ENCODE measurements at regions not wholly inside any gene's neighbourhood (a gene's known extent, or its start where the extent isn't known, plus 50 kb on each side); places are given as distances from the start of the nearest gene placed in this dataset.

DNA sequence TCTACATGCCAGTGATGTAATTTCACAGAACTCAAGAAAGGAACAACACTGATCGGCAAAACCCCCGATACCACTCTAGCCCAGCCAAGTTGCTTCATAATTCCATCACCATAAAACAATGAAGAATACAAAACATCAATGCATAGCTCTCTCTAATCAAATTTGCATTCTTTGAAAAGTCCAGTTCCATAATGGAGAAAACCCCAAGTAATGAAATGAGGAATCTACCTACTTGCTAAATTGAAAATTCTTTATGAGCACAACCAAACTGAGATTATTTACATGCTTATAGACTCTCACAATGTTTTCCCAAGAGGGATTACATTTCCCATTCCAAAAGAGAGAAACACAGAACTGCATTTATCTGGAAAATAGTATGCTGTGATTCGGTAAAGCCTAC is 186.5 kb downstream of the NR4A2 start:
- intact Hi-C loops (cut with micrococcal nuclease; ENCODE audit: unreplicated experiment): no loop called here
- Histone ChIP-seq H3K4me1 (no peaks in the 10 kb centered on the region), H3K4me3 (ENCODE audit: low read depth, low read length) (no peak overlapping the region), H3K9me3 (no peaks in the 10 kb centered on the region), H3K27me3 (replicated peaks; ENCODE audit: control insufficient read depth, insufficient read depth, low read length) (no peaks in the 10 kb centered on the region), H3K36me3 (ENCODE audit: control insufficient read depth, insufficient read depth, low read length) (no peaks in the 10 kb centered on the region)
- TF ChIP-seq, protein P1, sequence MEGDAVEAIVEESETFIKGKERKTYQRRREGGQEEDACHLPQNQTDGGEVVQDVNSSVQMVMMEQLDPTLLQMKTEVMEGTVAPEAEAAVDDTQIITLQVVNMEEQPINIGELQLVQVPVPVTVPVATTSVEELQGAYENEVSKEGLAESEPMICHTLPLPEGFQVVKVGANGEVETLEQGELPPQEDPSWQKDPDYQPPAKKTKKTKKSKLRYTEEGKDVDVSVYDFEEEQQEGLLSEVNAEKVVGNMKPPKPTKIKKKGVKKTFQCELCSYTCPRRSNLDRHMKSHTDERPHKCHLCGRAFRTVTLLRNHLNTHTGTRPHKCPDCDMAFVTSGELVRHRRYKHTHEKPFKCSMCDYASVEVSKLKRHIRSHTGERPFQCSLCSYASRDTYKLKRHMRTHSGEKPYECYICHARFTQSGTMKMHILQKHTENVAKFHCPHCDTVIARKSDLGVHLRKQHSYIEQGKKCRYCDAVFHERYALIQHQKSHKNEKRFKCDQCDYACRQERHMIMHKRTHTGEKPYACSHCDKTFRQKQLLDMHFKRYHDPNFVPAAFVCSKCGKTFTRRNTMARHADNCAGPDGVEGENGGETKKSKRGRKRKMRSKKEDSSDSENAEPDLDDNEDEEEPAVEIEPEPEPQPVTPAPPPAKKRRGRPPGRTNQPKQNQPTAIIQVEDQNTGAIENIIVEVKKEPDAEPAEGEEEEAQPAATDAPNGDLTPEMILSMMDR (IDR thresholded peaks at IDR 0.05; ENCODE audit: insufficient read depth in 1 of 2, low read depth in 1 of 2, low read length in 1 of 2, severe bottlenecking in 1 of 2, unreplicated experiment in 1 of 2): no peak
- H3K9me3 Mint-ChIP-seq (ENCODE audit: unreplicated experiment): no peaks in the 10 kb centered on the region
- H3K27me3 Mint-ChIP-seq (ENCODE audit: insufficient read depth, unreplicated experiment): no peaks in the 10 kb centered on the region
- POLR2A ChIA-PET: no interaction called here
- H3K36me3 Mint-ChIP-seq (ENCODE audit: insufficient read depth, unreplicated experiment): no peaks in the 10 kb centered on the region
- CTCF ChIA-PET: no interaction called here
- H3K4me3 Mint-ChIP-seq (ENCODE audit: unreplicated experiment): no peak overlapping the region
- BruUV-seq (replicated peaks): no TSS peak
- no peak overlapping the region for H3K27ac Mint-ChIP-seq (ENCODE audit: unreplicated experiment)
- no peaks in the 10 kb centered on the region for H3K4me1 Mint-ChIP-seq (ENCODE audit: low read depth, unreplicated experiment)
- DNase-seq: no peak

DNA sequence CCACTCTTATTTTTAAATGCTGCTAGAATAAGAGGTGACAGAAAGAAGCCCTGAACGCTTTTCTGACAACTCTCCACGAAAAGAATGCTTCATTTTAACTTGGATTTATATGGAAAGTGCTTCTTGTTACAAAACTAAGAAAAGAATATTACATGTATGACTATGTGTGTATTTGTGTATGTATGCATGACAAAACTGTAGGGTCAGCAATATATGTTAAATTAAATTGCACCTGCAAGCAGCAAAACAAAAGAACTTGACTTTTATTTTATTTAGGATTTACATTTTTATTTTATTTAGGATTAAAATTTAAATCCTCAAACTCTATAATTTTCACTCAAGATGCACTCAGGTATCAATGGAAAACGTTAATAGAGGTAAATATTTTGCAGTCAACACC is 187.1 kb downstream of the NR4A2 start:
- Histone ChIP-seq H3K27me3 (replicated peaks; ENCODE audit: control insufficient read depth, insufficient read depth, low read length) (no peaks in the 10 kb centered on the region), H3K36me3 (ENCODE audit: control insufficient read depth, insufficient read depth, low read length) (no peaks in the 10 kb centered on the region), H3K9me3 (no peaks in the 10 kb centered on the region), H3K4me3 (ENCODE audit: low read depth, low read length) (no peak overlapping the region), H3K4me1 (no peaks in the 10 kb centered on the region)
- Mint-ChIP-seq H3K27me3 (ENCODE audit: insufficient read depth, unreplicated experiment) (no peaks in the 10 kb centered on the region), H3K36me3 (ENCODE audit: insufficient read depth, unreplicated experiment) (no peaks in the 10 kb centered on the region), H3K4me1 (ENCODE audit: low read depth, unreplicated experiment) (no peaks in the 10 kb centered on the region), H3K27ac (ENCODE audit: unreplicated experiment) (no peak overlapping the region), H3K9me3 (ENCODE audit: unreplicated experiment) (no peaks in the 10 kb centered on the region), H3K4me3 (ENCODE audit: unreplicated experiment) (no peak overlapping the region)
- no TSS peak for BruUV-seq (replicated peaks)
- intact Hi-C loops (cut with micrococcal nuclease; ENCODE audit: unreplicated experiment): no loop called here
- DNase-seq: no peak
- TF ChIP-seq, protein P1 (IDR thresholded peaks at IDR 0.05; ENCODE audit: insufficient read depth in 1 of 2, low read depth in 1 of 2, low read length in 1 of 2, severe bottlenecking in 1 of 2, unreplicated experiment in 1 of 2): no peak
- ChIA-PET CTCF (no interaction called here), POLR2A (no interaction called here)

DNA sequence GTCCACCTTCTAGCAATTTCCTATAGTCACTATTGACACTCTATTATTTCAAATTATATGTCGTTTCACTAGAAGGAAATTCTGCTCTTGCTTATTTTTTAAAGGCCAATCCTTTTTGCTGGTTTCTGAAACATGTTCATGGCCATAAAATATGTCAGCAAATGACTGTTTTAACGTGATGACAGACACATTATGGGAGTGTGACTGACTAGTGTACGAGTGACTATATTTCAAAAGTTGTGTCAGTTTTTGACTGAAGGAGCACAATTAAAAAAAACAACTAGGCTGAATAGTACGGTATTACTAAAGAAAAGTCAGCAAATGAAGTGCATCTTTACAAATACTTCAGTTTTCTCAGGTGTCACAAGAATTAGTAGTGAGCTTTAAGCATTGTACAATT is 196.0 kb downstream of the NR4A2 start:
- Histone ChIP-seq H3K36me3 (ENCODE audit: control insufficient read depth, insufficient read depth, low read length) (no peaks in the 10 kb centered on the region), H3K9me3 (no peaks in the 10 kb centered on the region), H3K27me3 (replicated peaks; ENCODE audit: control insufficient read depth, insufficient read depth, low read length) (no peaks in the 10 kb centered on the region), H3K4me3 (ENCODE audit: low read depth, low read length) (no peak overlapping the region), H3K4me1 (no peaks in the 10 kb centered on the region)
- TF ChIP-seq, protein P1 (IDR thresholded peaks at IDR 0.05; ENCODE audit: insufficient read depth in 1 of 2, low read depth in 1 of 2, low read length in 1 of 2, severe bottlenecking in 1 of 2, unreplicated experiment in 1 of 2): no peak
- Mint-ChIP-seq H3K36me3 (ENCODE audit: insufficient read depth, unreplicated experiment) (no peaks in the 10 kb centered on the region), H3K4me1 (ENCODE audit: low read depth, unreplicated experiment) (no peaks in the 10 kb centered on the region), H3K27ac (ENCODE audit: unreplicated experiment) (no peak overlapping the region), H3K9me3 (ENCODE audit: unreplicated experiment) (no peaks in the 10 kb centered on the region), H3K4me3 (ENCODE audit: unreplicated experiment) (no peak overlapping the region), H3K27me3 (ENCODE audit: insufficient read depth, unreplicated experiment) (no peaks in the 10 kb centered on the region)
- no TSS peak for BruUV-seq (replicated peaks)
- ChIA-PET POLR2A (no interaction called here), CTCF (no interaction called here)
- intact Hi-C loops (cut with micrococcal nuclease; ENCODE audit: unreplicated experiment): no loop called here
- no peak for DNase-seq

Measured in Caco-2 (cell line).